LNCAP (cell line): ENCODE measurements at regions not wholly inside any gene's neighbourhood (a gene's known extent, or its start where the extent isn't known, plus 50 kb on each side); places are given as distances from the start of the nearest gene placed in this dataset.

Source experiments
- CTCF ChIP-seq: fragments of 450-650 bp; IDR thresholded peaks from 2 replicates; pipeline ENCODE4 v1.5.1; 2017; ENCODE audit warnings: mild to moderate bottlenecking

- TF ChIP-seq CTCF = no peak
These were observed 487.4 kb upstream of the CELF4 start for GRCh38 chr18:38052879-38053590.

- no peak for TF ChIP-seq CTCF
These were observed 482.2 kb upstream of the CELF4 start for GRCh38 chr18:38047820-38048219.

- TF ChIP-seq CTCF = no peak
These were observed 481.1 kb upstream of the CELF4 start for GRCh38 chr18:38046651-38047050.

GRCh38 chr18:38045845-38046244 lies 480.2 kb upstream of the CELF4 start:
- TF ChIP-seq CTCF = no peak

- TF ChIP-seq CTCF = no peak
These were observed 476.8 kb upstream of the CELF4 start for GRCh38 chr18:38042211-38042890.

GRCh38 chr18:38038242-38038641 lies 472.6 kb upstream of the CELF4 start:
- TF ChIP-seq CTCF = no peak

- TF ChIP-seq CTCF = no peak
These were observed 469.6 kb upstream of the CELF4 start for GRCh38 chr18:38035193-38035592.
